RWPE1 (cell line): ENCODE measurements at regions not wholly inside any gene's neighbourhood (a gene's known extent, or its start where the extent isn't known, plus 50 kb on each side); places are given as distances from the start of the nearest gene placed in this dataset.

Source experiments
- CTCF ChIA-PET: fragments of 350-600 bp; sonication (Branson Sonifier 250); formaldehyde crosslinking; extraction: SDS; loops from one replicate; lab custom pipeline; 2021; lab: Yijun Ruan, JAX
- POLR2A ChIA-PET: fragments of 400-600 bp; formaldehyde crosslinking; extraction: SDS; loops from one replicate; lab custom pipeline; 2020; ENCODE audit warnings: antibody characterized with exemption; ENCODE audit not compliant: low non-redundant PET; lab: Yijun Ruan, JAX
- DNase-seq: peaks from one replicate; pipeline ENCODE4 v3.0.0; 2012; ENCODE audit warnings: low spot score
- H3K27ac ChIP-seq: fragments of 450-650 bp; 2 replicates; pipeline ENCODE4 v1.5.1; 2017
- CTCF ChIP-seq: fragments of 450-650 bp; conservative IDR thresholded peaks from 2 replicates; pipeline ENCODE4 v1.5.1; 2017; ENCODE audit warnings: low read depth, mild to moderate bottlenecking

DNA sequence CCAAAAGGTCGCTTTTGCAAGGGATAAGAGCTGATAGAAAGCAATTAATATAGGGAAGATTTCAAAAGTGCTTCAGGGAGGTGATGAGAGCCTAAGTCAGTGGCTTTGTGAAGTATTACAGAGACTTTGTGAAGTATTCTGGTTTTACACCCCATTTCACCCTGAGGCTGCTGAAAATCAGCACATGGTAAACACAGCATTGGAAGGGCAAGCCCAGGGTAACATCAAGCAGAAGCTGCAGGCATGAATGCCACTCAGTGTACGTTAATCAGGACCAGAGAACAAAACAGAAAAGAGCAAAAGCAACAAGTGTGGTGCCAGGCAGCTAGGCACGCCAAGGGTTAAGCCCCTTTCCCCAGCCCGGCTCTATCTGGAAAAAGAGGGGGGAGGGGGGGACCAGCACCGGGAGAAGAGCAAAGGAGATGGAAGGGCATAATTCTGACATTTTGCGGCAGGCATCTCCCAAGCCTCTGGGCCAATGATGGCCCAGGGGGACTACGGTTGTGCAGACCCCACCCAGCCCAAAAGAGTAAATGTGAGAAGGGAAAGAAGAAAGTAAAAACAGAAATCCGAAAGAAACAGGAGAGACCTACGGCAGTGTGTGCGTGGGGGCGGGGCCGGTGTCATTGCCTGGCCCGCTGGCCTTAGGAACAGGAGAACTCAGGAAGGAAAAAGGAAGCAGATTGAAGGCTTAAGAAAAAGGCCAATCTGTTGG lies 58.9 kb downstream of the DHRS2 start:
- no peak for TF ChIP-seq CTCF
- ChIA-PET POLR2A (no interaction called here), CTCF (interaction anchor here (1.6 kb wide), 1 partner anchor 32 kb away, joined by 5 read pairs; no protein-coding TSS in a partner anchor)
- DNase-seq = no peak
- no peak overlapping the region for H3K27ac ChIP-seq

DNA sequence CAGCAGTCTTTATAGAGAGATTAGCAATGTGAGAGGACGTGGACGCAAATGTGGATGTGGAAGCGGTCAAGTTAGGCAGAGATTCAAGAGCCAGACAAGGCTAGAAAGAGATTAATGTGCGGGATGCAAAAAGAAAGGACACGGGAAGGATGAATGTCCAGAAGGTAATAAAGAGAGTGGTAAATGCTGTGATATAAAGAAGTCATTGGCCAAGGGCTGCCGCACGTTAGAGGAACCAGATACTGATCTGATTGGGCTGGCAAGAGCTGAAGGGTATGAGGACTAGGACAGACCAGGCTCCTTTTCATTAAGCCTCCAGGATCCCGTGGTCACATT lies 59.5 kb downstream of the DHRS2 start:
- no peak for TF ChIP-seq CTCF
- no peak for DNase-seq
- H3K27ac ChIP-seq = no peak overlapping the region
- CTCF ChIA-PET = no interaction called here
- POLR2A ChIA-PET = no interaction called here

DNA sequence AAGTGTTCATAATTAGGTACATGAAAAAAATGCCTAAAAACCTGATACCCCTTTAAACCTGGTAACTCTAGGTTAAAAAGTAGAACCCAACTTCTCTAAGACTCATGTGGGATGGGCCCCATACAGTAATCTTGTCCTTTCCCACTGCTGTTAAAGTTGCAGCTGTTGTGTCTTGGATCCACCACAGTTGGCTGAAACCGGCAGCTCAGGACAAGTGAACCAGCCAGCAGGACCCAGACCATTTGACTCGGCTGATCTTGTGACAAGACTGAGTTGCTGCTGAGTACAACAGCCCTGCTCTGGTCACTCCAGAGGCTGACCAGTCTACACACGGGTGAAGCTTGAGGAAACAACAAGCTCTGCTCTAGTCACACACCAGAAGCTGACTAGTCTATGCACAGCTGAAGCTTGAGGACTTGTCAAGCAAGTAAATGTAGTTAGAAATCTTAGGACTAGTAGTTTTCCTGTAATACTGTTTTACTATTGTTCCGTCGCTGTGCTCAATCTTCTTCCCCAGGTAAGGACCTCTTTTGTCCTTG lies 60.6 kb downstream of the DHRS2 start:
- CTCF ChIA-PET = no interaction called here
- no peak for DNase-seq
- no peak overlapping the region for H3K27ac ChIP-seq
- POLR2A ChIA-PET = no interaction called here
- TF ChIP-seq CTCF = no peak

GRCh38 chr14:23697680-23698079 lies 61.5 kb downstream of the DHRS2 start:
- ChIA-PET CTCF (no interaction called here), POLR2A (no interaction called here)
- DNase-seq = no peak
- H3K27ac ChIP-seq = no peak overlapping the region
- TF ChIP-seq CTCF = no peak

DNA sequence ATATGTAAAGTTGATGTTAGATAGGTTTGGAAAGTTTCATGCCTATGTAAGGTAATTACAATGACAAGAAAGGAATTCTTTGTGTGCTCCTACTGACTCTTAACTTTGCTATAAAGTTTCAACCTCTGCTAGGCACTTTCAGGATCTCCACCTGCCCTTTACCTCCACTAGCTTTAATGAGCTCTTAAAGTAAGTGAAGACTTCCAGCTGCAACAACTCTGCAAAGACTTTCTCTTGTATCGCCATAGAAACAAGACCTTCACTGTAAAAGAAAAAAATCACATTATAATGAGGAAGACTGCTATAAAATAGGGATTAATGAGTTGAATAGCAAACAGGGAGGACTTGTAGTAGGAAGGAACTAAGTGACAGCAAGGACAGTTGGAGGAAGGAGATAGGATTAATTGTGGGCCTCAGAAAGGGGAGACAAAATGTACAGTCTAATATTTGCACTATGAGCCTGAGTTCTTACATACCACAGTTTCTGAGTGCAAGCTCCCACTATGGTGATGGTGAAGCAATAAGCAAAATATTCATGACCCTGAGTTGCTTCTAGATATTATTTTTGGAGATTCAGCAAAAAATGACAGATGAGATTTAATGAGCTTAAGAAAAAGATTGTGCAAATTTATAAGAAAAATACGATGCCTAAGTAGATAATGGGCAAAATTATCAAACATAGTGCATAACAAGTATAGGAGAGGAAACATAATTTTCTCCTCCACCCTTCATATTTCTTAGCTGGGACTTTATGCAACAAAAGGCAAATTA lies 66.7 kb downstream of the DHRS2 start:
- TF ChIP-seq CTCF = no peak
- no peak for DNase-seq
- POLR2A ChIA-PET = no interaction called here
- H3K27ac ChIP-seq = no peak overlapping the region
- CTCF ChIA-PET = no interaction called here

GRCh38 chr14:23704890-23705289 lies 68.7 kb downstream of the DHRS2 start:
- TF ChIP-seq CTCF = no peak
- ChIA-PET POLR2A (no interaction called here), CTCF (interaction anchor here (1.6 kb wide), 1 partner anchor 116 kb away, joined by 3 read pairs; no protein-coding TSS in a partner anchor)
- DNase-seq = no peak
- H3K27ac ChIP-seq = no peak overlapping the region
